ENCODE measurements at regions not wholly inside any gene's neighbourhood (a gene's known extent, or its start where the extent isn't known, plus 50 kb on each side); places are given as distances from the start of the nearest gene placed in this dataset.

- no peak for DNase-seq (ENCODE audit: low read depth)
- no peak overlapping the region for H3K4me3 ChIP-seq (ENCODE audit: low read depth, low read length)
- TF ChIP-seq CTCF (IDR thresholded peaks at IDR 0.05; ENCODE audit: low read depth, low read length), result no peak
- TF ChIP-seq POLR2A (IDR thresholded peaks at IDR 0.05; ENCODE audit: extremely low read depth, insufficient read length), result no peak
- no peak for TF ChIP-seq MAX (IDR thresholded peaks at IDR 0.05; ENCODE audit: low read depth, low read length)
- no peak for TF ChIP-seq MYC (IDR thresholded peaks at IDR 0.05; ENCODE audit: low read depth, low read length)
These were observed 704.4 kb upstream of the CDH9 start for GRCh38 chr5:27742805-27743204.

- no peak overlapping the region for H3K4me3 ChIP-seq (ENCODE audit: low read depth, low read length)
- TF ChIP-seq POLR2A (IDR thresholded peaks at IDR 0.05; ENCODE audit: extremely low read depth, insufficient read length), result no peak
- TF ChIP-seq CTCF (IDR thresholded peaks at IDR 0.05; ENCODE audit: low read depth, low read length), result no peak
- TF ChIP-seq MYC (IDR thresholded peaks at IDR 0.05; ENCODE audit: low read depth, low read length), result no peak
- no peak for TF ChIP-seq MAX (IDR thresholded peaks at IDR 0.05; ENCODE audit: low read depth, low read length)
- no peak for DNase-seq (ENCODE audit: low read depth)
These were observed 696.5 kb upstream of the CDH9 start for GRCh38 chr5:27734838-27735237.

- DNase-seq (ENCODE audit: low read depth), result no peak
- no peak overlapping the region for H3K4me3 ChIP-seq (ENCODE audit: low read depth, low read length)
- TF ChIP-seq POLR2A (IDR thresholded peaks at IDR 0.05; ENCODE audit: extremely low read depth, insufficient read length), result no peak
- TF ChIP-seq CTCF (IDR thresholded peaks at IDR 0.05; ENCODE audit: low read depth, low read length), result no peak
- TF ChIP-seq MYC (IDR thresholded peaks at IDR 0.05; ENCODE audit: low read depth, low read length), result no peak
- TF ChIP-seq MAX (IDR thresholded peaks at IDR 0.05; ENCODE audit: low read depth, low read length), result no peak
These were observed 694.9 kb upstream of the CDH9 start for GRCh38 chr5:27733237-27733636.

GRCh38 chr5:27727254-27727653 is 688.9 kb upstream of the CDH9 start:
- no peak for TF ChIP-seq MAX (IDR thresholded peaks at IDR 0.05; ENCODE audit: low read depth, low read length)
- DNase-seq (ENCODE audit: low read depth), result no peak
- H3K4me3 ChIP-seq (ENCODE audit: low read depth, low read length), result no peak overlapping the region

GRCh38 chr5:27722337-27722736 is 684.0 kb upstream of the CDH9 start:
- DNase-seq (ENCODE audit: low read depth), result no peak
- no peak overlapping the region for H3K4me3 ChIP-seq (ENCODE audit: low read depth, low read length)
- TF ChIP-seq MAX (IDR thresholded peaks at IDR 0.05; ENCODE audit: low read depth, low read length), result no peak
- no peak for TF ChIP-seq POLR2A (IDR thresholded peaks at IDR 0.05; ENCODE audit: extremely low read depth, insufficient read length)
- no peak for TF ChIP-seq MYC (IDR thresholded peaks at IDR 0.05; ENCODE audit: low read depth, low read length)
- TF ChIP-seq CTCF (IDR thresholded peaks at IDR 0.05; ENCODE audit: low read depth, low read length), result no peak

- no peak for DNase-seq (ENCODE audit: low read depth)
- no peak for TF ChIP-seq MYC (IDR thresholded peaks at IDR 0.05; ENCODE audit: low read depth, low read length)
- no peak for TF ChIP-seq POLR2A (IDR thresholded peaks at IDR 0.05; ENCODE audit: extremely low read depth, insufficient read length)
- no peak for TF ChIP-seq MAX (IDR thresholded peaks at IDR 0.05; ENCODE audit: low read depth, low read length)
- no peak overlapping the region for H3K4me3 ChIP-seq (ENCODE audit: low read depth, low read length)
These were observed 670.1 kb upstream of the CDH9 start for GRCh38 chr5:27708534-27708933.

GRCh38 chr5:27706832-27707231 is 668.4 kb upstream of the CDH9 start:
- TF ChIP-seq MYC (IDR thresholded peaks at IDR 0.05; ENCODE audit: low read depth, low read length) (no peak), MAX (IDR thresholded peaks at IDR 0.05; ENCODE audit: low read depth, low read length) (no peak), POLR2A (IDR thresholded peaks at IDR 0.05; ENCODE audit: extremely low read depth, insufficient read length) (no peak), CTCF (IDR thresholded peaks at IDR 0.05; ENCODE audit: low read depth, low read length) (no peak)
- H3K4me3 ChIP-seq (ENCODE audit: low read depth, low read length), result no peak overlapping the region
- no peak for DNase-seq (ENCODE audit: low read depth)
